Stimulated activated CD4-positive, alpha-beta T cell treated with anti-CD3 and anti-CD28 coated beads, TNF-alpha, amount 100 ng/mL, for 4 hours (primary cell): ENCODE measurements at regions not wholly inside any gene's neighbourhood (a gene's known extent, or its start where the extent isn't known, plus 50 kb on each side); places are given as distances from the start of the nearest gene placed in this dataset.

Source experiments
- DNase-seq, 3 experiments: peaks; one replicate each; pipeline ENCODE4 v3.0.0-alpha.2; 2020; ENCODE audit warnings: low read depth in 3 of 3

DNA sequence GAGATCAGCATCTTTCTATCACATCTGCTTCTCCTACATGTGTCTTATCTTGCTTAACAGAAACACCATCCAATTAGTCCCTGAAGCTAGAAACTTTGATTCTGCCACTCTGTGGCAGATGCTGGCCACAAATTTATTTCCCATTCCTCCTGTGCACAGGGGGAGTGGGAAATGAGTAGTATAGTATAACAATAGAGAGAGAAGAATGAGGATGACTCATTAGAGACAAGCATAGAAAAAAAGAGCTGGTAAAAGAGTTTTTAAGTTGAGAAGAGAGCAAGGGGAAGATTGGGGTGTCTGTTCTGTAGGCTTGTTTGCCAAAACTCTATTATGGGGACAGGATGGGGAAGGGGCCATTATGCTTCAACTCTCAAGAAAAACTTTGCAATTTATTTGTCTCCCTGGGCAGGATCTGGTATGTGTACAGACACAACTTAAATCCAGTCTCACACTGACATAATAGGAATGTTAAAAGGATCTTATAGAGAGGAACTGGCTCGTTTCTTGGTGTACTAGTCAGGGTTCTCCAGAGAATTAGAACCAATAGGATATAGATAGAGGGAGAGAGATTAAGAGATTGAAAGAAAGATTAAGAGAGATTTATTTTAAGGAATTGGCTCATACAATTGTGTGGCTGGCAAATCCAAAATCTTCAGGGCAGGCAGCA lies 142.6 kb upstream of the CPSF6 start:
- DNase-seq: no peak

DNA sequence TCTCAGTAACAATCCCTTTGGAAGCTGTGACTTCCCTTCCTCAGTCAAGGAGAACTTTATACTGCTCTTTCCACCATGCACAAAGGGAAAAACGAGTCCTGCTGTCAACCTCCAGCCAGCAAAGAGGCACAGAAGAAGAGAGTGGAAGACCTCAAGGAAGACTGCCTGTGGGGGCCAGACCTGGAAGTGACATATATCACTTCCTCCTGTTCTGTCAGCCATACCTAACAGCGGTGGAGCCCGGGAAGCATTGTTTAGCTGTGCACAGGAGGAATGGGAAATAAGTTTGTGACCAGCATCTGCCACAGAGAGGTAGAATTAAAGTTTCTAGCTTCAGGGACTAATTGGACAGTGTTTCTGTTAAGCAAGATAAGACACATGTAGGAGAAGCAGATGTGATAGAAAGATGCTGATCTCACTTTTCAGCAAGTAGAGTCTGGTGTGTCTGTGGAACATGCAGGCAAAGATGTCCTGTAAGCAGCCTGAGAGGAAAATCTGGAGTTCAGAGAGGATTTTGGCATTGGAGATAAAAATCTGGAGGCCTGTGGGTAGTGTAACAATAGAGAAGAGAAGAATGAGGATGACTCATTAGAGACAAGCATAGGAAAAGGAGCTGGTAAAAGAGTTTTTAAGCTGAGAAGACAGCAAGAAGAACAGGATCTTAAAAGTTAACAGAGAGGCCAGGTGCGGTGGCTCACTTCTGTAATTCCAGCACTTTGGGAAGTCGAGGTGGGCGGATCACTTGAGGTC lies 141.6 kb upstream of the CPSF6 start:
- no peak for DNase-seq

DNA sequence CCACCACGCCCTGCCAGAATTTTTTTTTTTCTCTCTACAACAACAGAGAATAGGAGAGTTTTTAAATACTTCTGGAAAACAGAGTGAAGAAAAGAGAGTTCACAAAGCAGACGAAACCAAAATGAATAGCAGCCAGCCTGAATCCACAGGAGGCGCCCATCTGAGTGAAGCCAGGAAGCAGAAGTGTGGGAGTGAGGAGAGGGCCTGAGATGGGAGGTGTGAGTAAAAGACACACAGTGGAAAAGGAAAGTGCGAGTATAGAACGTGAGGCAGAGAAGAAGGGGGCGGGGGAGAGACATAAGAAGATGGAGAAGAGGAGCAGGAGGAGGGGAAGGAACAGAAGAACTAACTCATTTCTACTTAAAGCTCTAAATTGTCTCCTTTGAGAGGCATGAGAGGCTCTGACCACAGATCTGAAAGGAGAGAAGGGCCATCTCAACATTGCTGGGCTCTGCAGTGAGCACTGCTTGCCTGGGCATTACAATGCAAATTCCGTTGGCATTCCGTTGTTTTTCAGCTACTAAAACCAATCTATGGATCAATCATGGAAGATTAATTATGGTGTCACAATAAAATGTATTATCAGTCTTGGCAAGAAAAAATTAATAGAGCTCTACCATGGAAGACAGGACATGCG lies 140.1 kb upstream of the CPSF6 start:
- no peak for DNase-seq

DNA sequence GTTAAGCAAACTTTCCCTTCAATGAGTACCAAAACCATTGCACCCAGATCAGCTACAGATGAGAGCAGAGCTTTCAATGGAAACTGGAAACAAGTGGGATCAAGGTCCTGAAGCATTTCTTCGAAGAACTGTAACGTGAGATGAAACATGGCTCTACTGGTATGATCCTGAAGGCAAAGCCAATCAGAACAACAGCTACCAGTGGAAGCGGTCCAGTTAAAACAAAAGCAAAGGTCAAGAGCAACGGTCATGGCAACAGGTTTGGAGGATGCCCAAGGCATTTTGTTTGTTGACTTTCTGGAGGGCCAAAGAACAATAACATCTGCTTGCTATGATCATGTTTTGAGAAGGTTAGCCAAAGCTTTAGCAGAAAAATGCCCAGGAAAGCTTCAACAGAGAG lies 137.9 kb upstream of the CPSF6 start:
- DNase-seq: no peak

DNA sequence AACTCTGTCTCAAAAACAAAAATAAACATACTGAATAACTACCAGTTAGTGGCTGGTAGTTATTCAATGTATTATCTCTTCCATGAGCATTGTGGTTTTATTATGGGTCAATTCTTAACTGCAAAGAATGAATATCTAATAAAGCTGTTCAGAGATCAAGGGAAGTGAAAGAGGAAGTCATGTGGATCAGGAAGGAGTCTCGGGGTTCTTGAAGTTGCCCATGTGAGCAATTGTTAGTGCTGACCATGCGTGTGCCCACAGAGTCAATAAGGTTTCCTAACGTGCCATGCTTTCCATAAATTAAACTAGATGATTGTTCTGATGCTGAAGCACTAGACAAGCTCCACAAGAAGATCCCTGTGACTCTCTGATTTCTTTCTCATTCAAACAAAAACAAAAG lies 136.5 kb upstream of the CPSF6 start:
- no peak for DNase-seq

DNA sequence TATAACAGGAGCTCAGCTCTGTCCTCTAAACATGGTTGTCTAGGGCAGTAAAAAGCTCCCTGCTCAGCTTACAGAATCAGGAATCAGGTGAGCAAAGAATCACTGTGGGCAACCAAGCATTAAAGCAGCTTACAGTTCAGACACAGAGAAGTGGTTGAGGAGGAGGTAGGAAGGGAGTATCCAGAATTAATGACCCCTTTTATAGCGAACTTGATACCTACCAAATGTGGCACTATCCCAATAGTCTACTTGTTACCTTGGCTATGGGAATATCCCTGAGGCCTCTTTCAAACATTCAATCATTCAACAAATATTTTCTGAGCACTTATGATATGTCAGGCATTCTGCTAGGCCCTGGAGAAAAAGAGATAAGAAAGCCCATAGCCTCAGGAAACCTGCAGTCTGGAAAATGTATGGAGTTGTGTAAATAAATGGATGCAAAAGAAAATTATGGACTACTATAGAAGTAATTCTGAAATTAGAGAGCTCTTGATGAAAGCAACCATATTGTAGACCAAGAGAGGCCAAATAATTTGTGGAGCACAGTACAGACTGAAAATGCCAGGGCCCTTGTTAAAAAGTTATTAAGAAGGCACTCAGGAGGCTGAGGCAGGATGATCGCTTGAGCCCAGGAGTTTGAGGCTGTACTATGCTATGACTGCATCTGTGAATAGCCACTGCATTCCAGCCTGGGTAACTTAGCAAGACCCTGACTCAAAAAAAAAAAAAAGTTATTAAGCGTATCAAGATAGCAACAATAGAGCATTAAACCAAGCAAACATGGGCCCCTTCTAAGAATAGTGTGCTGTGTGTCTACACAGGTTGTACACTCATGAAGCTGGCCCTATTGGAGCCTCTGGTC lies 134.0 kb upstream of the CPSF6 start:
- DNase-seq: no peak

DNA sequence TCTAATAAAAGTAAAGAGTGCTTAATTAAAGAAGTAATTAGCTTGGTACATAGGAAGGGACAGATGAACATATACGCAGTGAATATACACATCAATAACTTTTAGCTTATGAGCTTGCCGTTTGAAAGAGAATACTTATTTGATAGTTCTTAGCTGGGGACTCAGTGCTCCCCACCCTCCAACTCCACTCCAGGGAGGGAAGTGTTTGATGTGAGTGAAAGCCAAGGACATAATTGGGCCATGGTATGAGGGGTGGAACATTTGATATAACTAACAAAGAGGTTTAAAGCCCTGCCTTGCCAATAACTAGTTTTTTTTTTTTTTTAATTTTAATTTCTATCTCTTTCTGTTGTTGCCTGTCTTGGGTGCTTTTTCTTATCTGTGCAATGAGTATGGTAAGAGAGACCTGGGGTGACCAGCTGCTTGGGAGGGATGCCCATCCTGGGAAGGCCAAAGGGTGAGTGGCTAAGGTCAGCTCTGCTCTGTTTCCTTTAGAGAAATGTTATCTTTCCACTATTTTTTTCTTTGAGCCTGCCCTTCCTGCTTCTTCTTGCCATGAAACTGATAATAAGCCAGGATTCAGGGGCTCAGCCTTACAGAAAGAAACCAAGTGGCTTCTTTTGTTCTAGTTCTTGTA lies 132.8 kb upstream of the CPSF6 start:
- no peak for DNase-seq

DNA sequence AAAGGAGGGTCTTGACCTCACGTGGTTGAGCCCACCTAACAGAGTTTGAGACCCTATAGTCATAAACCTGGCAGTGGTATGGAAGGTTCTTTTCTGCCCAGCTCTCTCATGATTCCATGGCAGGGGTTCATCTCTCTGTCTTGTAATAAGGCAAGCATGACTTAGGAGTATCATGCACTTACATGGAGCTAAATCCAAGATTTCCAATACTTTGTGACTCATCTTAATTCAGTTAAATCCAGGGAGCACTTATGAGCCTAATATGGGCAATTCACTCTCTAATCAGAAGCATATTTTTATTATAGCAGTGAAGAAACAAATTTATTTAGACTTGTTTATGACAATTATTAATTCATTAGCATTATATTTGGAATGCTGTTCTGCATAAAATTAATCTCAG lies 131.8 kb upstream of the CPSF6 start:
- no peak for DNase-seq

DNA sequence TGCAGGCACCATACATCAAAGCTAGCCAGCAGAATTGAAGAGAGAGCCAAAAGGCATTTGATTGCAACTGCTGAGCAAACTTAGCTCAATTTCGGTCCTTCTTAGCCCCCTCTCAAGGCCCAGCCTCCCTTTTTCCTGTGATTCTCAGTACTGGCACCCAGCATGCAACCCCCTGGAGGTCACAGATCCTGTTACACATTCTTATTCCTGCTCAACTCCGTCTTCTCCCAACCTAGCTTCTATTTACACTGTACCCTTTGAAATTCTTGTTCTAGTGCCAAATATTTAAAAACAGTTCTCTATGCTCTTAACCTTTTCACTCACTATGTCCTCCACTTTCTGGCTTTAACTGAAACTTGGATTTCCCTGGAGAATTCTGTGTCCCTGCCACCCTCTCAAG lies 131.3 kb upstream of the CPSF6 start:
- no peak for DNase-seq

DNA sequence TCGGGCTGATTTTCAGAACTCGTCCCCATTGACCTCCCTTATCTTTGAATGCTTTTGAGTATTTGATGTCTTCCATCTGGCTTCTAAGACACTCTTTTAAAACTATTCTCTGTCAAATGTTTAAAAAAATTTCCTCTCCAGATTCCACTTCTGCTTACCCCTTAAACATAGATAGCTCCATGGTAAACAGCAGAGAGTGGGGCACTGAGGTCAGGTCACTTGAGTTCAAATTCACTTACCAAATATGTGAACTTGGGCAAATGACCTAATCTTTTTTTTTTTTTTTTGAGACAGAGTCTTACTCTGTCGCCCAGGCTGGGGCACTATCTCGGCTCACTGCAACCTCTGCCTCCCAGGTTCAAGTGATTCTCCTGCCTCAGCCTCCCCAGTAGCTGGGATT lies 126.8 kb upstream of the CPSF6 start:
- no peak for DNase-seq

DNA sequence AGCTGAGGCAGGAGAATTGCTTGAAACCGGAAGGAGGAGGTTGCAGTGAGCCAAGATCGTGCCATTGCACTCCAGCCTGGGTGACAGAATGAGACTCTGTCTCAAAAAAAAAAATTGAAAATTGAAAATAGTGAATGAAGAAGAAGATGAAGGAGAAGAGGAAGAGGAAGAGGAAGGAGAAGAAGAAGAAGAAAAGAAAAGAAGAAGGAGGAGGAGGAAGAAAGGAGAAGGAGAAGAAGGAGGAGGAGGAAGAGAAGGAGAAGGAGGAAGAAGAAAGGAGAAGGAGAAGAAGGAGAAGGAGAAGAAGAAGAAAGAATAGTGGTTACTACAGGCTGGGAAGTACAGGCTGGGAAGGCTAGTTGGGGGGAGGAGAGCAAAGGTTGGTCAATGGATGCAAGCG lies 124.3 kb upstream of the CPSF6 start:
- no peak for DNase-seq

DNA sequence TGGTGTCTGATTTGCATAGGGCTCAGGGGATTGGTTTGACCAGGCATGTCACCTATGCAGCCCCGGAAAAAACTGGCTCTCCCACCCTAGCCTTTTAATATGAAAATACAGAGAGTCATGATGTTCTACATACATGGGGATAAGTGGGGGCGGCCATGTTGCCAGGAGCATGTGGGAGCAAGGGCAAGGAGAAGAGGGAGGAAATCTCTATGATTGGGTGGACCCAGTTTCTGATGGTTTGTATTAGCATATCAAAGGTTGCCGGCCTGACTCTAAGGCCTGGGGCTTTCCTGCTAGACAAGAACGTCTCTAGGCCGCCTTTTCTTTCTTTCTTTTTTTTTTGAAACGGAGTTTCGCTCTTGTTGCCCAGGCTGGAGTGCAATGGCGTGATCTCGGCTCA lies 123.4 kb upstream of the CPSF6 start:
- DNase-seq: no peak

DNA sequence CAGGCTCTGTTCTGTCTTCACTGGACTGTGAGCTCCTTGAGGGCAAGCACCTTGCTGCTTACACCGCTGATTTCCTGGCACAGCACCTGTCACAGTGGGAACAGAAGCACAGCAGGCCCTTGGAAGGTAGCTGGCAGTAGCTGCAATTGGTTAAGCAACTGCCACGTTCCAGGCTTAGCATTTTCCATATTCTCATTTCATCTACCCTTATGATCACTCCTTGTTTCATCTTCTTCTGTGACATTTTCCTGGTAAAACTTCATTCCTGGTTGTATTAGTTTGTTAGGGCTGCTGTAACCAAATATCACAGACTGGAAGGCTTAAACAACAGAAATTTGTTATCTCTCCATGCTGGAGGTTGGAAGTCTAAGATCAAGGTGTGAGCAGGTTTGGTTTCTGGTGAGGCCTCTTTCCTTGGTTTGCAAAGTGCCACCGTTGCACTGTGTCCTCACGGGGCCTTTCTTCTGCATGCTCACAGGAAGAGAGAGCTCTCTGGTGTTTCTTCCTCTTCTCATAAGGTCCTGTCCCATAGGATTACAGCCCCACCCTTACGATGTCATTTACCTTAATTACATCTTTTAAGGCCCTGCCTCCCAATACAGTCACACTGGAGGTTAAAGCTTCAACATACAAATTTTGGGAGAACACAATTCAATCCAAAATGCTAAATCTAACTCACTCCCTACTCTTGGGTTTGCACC lies 121.7 kb upstream of the CPSF6 start:
- no peak for DNase-seq

DNA sequence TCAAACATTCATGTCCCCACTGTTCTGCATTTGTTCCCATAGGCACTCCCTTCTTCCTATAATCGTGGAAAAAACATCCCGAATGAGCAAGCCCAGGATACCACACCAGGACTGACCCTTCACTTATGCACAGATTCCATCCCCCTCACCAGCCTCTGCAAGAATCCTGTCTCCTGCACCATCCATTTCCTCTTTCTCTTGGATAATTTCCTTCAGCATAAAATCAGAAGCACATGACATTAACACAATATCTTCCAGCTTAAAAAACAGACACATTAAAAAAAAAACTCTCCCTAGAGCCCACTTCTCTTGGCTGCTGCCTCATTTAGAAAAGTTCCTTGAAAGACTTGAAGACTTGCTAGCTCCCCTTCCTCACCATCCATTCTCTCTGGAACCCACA lies 120.9 kb upstream of the CPSF6 start:
- no peak for DNase-seq

DNA sequence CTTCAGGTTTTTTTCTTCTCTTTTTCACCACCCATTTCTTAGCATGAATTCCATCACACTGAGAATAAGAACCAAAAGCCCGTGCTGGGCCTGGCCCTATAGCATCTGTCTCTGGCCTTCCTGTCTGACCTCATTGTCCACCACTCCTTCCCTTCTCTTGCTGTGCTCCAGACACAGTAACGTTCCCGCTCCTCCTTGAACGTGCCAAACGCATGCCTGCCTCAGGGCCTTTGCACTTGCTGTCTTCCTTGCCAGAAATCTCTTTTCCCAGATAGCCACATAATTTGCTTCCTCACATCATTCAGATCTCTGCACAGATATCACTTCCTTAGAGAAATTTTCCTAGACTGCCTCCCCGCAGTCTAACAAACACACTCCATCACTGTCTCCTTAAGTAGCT lies 119.6 kb upstream of the CPSF6 start:
- DNase-seq: no peak

DNA sequence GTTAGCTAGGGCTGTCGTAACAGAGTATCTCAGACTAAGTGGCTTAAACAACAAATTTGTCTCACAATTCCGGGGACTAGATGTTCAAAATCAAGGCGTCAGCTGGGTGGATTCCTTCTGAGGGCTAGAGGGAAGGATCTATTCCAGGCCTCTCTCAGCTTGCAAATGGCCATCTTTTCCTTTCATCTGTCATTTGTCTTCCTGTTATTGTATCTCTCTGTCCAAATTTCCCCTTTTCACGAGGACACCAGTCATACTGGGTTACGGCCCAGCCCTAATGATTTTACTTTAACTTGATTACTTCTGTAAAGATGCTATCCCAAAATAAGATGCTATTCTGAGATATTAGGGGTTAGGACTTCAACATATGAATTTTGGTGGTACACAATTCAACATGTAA lies 119.0 kb upstream of the CPSF6 start:
- no peak for DNase-seq

DNA sequence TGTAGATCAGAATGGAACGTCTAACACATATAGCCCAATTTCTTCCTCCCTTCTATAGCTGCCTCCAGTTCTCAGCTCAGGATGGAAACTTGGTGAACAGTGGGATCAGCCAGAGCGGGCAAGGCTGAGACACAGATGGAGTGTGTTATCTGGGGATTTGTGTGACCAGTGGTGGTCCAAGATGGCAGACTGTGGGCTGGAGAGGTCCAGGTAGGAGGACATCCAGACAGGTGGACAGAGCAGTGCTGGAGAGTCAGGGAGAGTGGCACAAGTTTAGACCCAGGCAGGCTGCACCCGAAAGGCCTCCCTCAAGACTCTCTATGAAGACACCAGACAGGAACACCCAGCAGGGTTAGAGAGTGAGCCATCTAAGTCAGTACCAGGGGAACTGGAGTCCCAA lies 116.1 kb upstream of the CPSF6 start:
- DNase-seq: no peak

DNA sequence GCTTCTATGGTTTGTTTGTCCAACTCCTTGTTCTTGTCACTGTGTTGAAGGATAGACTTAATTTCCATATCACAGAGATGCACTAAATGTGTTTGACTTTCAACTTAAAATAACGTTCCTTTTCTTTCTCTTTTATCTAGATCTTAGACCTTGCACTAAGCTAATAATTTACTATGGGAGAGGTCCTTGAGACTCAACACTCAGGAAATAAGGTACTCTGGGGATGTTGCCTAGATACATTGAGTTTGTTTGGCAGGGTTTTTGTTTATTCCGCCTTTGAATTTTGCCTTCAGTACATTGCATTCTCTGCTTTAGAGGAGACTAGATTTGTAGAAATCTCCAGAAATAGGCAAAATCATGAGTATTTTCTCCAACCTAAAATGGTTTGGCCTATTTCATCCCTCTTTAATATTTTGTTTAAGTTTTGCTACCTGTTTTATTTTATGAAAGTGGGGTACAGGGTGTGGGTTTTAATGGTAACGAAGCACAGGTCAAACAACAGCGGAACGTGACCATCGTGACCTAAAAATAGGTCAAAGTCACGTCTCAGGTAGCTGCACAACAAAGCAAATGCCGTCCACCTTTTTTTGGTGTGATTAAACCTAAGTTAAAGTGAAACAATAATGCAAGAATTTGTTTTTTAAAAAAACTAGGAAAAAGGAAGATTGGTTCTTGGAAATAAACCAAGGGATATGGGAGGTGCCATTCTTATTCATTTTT lies 115.3 kb upstream of the CPSF6 start:
- DNase-seq: no peak

DNA sequence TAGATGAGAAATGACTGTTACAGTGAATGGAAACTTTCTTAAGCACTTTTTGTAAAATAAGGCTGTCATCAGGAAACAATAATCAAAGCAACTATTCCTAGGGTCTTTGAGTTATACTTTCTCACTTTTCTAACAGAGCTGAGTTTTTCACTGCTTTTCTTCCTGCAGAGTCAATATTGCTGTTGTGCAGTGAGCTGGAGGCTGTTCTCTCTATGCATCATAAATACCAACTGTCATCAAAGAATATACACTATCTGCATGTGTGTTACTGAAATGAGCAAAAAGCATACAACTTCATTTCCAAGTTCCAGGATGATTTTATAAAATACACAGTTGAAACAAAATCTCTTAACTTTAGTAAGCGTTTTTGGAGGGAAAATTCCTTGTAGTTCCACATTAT lies 110.4 kb upstream of the CPSF6 start:
- DNase-seq: no peak

DNA sequence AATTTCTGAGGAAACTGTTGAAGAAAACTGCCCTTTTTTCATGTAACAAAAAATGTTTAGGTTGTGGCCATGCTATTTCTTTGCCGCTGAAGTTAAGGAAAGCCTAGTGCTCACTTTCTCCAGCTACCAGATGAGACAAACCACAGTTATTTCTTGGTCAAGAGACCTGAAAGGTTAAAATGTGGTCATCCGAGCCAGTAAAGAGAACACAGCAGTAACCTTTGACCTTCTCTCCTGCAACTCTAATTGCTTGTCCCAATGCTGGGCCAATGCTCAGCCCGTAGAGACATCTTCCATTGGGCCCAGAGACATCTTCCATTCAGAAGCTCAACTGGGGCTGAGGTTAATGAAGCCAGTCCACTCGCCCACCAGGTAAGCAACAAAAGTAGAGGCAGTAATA lies 109.8 kb upstream of the CPSF6 start:
- no peak for DNase-seq

DNA sequence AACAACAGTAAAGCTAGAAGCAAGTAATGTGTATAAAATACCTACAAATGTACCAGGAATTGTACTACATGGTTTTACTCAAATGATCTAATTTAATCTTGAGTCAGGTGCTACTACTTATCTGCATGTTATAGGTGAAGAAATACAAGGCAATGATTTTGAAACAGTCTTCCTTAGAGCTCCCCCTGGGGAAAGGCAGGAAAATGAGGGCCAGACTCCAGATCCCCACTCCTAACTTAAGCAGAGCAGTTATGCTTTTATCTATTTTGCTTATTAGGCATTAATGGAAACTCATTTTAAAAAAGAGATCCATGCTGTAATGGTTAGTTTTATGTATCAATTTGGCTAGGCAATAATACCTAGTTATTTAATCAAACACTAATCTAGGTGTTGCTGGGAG lies 109.3 kb upstream of the CPSF6 start:
- DNase-seq: no peak
